ENCODE measurements at regions not wholly inside any gene's neighbourhood (a gene's known extent, or its start where the extent isn't known, plus 50 kb on each side); places are given as distances from the start of the nearest gene placed in this dataset.

DNA sequence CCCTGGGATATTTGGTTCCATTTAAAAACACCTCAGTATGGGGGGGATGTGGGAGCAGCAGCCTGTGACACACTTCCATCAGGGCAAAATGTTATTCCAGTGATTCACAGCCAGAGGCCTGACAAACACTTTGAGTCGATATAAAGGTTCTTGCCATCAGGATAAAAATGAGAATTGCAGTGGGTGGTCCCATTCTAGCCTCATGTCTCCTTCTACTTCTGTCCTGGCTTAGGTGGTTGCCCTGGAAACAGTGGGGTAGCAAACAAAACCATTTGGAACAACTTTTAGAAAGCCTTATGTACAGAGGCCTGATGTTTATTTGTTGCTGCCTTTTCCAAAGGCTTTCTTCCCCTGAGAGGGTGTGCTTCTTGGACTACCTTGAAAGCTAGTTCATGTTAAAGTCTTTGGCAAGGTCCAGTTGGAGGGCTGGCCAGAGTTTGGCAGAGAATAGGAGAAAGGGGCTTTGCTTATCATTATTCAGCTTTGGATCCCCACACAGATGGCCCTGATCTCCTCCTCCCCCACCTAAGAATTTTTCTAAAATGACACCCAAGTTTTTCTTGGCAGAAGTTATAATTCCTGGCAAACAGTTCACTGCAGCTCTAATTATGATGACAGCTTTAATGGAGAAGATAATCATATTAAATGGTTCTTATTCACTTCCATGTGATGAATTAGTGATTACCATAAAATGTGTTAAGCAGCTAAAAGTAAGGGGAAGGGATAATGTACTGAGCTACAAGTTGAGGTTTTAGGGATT is 84.2 kb upstream of the ZNF280D start:
- TF ChIP-seq CTCF (IDR thresholded peaks at IDR 0.05) (no peak), POLR2A (IDR thresholded peaks at IDR 0.05) (no peak)
